SK-N-SH treated with all-trans-retinoic acid at 6 μM for 48 hours (cell line): ENCODE measurements at regions not wholly inside any gene's neighbourhood (a gene's known extent, or its start where the extent isn't known, plus 50 kb on each side); places are given as distances from the start of the nearest gene placed in this dataset.

Source experiments
- ATAC-seq: fragments of 200-7000 bp; cut with Tn5 transposase; 3 replicates; pipeline ENCODE4 v1.9.1; 2020; ENCODE audit warnings: mild to moderate bottlenecking, moderate library complexity
- ARNTL ChIP-seq: fragments of 450-650 bp; formaldehyde crosslinking; IDR thresholded peaks from 2 replicates; pipeline ENCODE4 v1.5.0; 2020; ENCODE audit warnings: low read depth, mild to moderate bottlenecking, moderate library complexity, borderline replicate concordance
- BACH2 ChIP-seq: fragments of 250-450 bp; sonication (Bioruptor Pico); IDR thresholded peaks from 2 replicates; pipeline ENCODE4 v1.9.0; 2021; ENCODE audit warnings: mild to moderate bottlenecking, borderline replicate concordance
- CREB5 ChIP-seq: fragments of 250-450 bp; sonication (Bioruptor Pico); IDR thresholded peaks from 2 replicates; pipeline ENCODE4 v1.5.1; 2020; ENCODE audit warnings: low read depth, mild to moderate bottlenecking, moderate library complexity
- CSDC2 ChIP-seq: fragments of 250-450 bp; sonication (Bioruptor Pico); IDR thresholded peaks from 2 replicates; pipeline ENCODE4 v1.5.0; 2020; ENCODE audit warnings: mild to moderate bottlenecking, moderate library complexity
- CSRNP3 ChIP-seq: fragments of 250-450 bp; sonication (Bioruptor Pico); IDR thresholded peaks from 2 replicates; pipeline ENCODE4 v1.5.1; 2021; ENCODE audit warnings: mild to moderate bottlenecking, moderate library complexity
- ESRRG ChIP-seq: fragments of 250-450 bp; sonication (Bioruptor Pico); IDR thresholded peaks from 2 replicates; pipeline ENCODE4 v1.6.1; 2021; ENCODE audit warnings: mild to moderate bottlenecking
- GLIS3 ChIP-seq: fragments of 250-450 bp; sonication (Bioruptor Pico); IDR thresholded peaks from 2 replicates; pipeline ENCODE4 v1.5.0; 2020; ENCODE audit warnings: mild to moderate bottlenecking, moderate library complexity
- ISL1 ChIP-seq: fragments of 250-450 bp; sonication (Bioruptor Pico); IDR thresholded peaks from 2 replicates; pipeline ENCODE4 v2.1.2; 2022; ENCODE audit warnings: mild to moderate bottlenecking, moderate library complexity
- OSR1 ChIP-seq: fragments of 250-450 bp; sonication (Bioruptor Pico); IDR thresholded peaks from 2 replicates; pipeline ENCODE4 v1.8.0; 2022; ENCODE audit warnings: moderate library complexity, mild to moderate bottlenecking, inconsistent platforms
- PATZ1 ChIP-seq: fragments of 250-450 bp; sonication (Bioruptor Pico); IDR thresholded peaks from 2 replicates; pipeline ENCODE4 v1.8.0; 2020; ENCODE audit warnings: mild to moderate bottlenecking, moderate library complexity, borderline replicate concordance
- PPARA ChIP-seq: fragments of 250-450 bp; sonication (Bioruptor Pico); IDR thresholded peaks from 2 replicates; pipeline ENCODE4 v1.5.0; 2020; ENCODE audit warnings: mild to moderate bottlenecking, borderline replicate concordance
- RARB ChIP-seq: fragments of 250-450 bp; sonication (Bioruptor Pico); IDR thresholded peaks from 2 replicates; pipeline ENCODE4 v1.8.0; 2021; ENCODE audit warnings: mild to moderate bottlenecking, moderate library complexity
- SNAI2 ChIP-seq: fragments of 250-450 bp; sonication (Bioruptor Pico); IDR thresholded peaks from 2 replicates; pipeline ENCODE4 v1.5.0; 2020; ENCODE audit warnings: mild to moderate bottlenecking, moderate library complexity
- TCF4 ChIP-seq: fragments of 250-450 bp; sonication (Bioruptor Pico); IDR thresholded peaks from 2 replicates; pipeline ENCODE4 v1.8.0; 2021; ENCODE audit warnings: mild to moderate bottlenecking, moderate library complexity, borderline replicate concordance
- TOX ChIP-seq: fragments of 250-450 bp; sonication (Bioruptor Pico); IDR thresholded peaks from 2 replicates; pipeline ENCODE4 v1.8.0; 2021; ENCODE audit warnings: mild to moderate bottlenecking, moderate library complexity, borderline replicate concordance
- TSHZ2 ChIP-seq: fragments of 250-450 bp; sonication (Bioruptor Pico); IDR thresholded peaks from 2 replicates; pipeline ENCODE4 v1.5.0; 2020; ENCODE audit warnings: mild to moderate bottlenecking, moderate library complexity
- ZC3H10 ChIP-seq: fragments of 250-450 bp; sonication (Bioruptor Pico); IDR thresholded peaks from 2 replicates; pipeline ENCODE4 v1.5.1; 2021; ENCODE audit warnings: mild to moderate bottlenecking, moderate library complexity
- ZFP3 ChIP-seq: fragments of 250-450 bp; sonication (Bioruptor Pico); IDR thresholded peaks from 2 replicates; pipeline ENCODE4 v1.5.0; 2020; ENCODE audit warnings: mild to moderate bottlenecking, moderate library complexity
- ZNF565 ChIP-seq: fragments of 450-650 bp; formaldehyde crosslinking; conservative IDR thresholded peaks from 2 replicates; pipeline ENCODE4 v1.5.0; 2020; ENCODE audit warnings: low read depth, mild to moderate bottlenecking, moderate library complexity
- ZNF70 ChIP-seq: fragments of 450-650 bp; formaldehyde crosslinking; IDR thresholded peaks from 2 replicates; pipeline ENCODE4 v1.5.0; 2020; ENCODE audit warnings: mild to moderate bottlenecking, moderate library complexity
- ZNF8 ChIP-seq: fragments of 450-650 bp; formaldehyde crosslinking; IDR thresholded peaks from 2 replicates; pipeline ENCODE4 v1.5.0; 2020; ENCODE audit warnings: mild to moderate bottlenecking, moderate library complexity

GRCh38 chr5:15263942-15264341 is 236.0 kb upstream of the FBXL7 start:
- no peak for ATAC-seq
- TF ChIP-seq TCF4 (CRISPR knock-in tag): no peak
- no peak for TF ChIP-seq BACH2
- TF ChIP-seq ZNF565 (CRISPR knock-in tag): no peak
- TF ChIP-seq ZNF70 (CRISPR knock-in tag): no peak
- no peak for TF ChIP-seq ZNF8 (CRISPR knock-in tag)
- TF ChIP-seq ARNTL (CRISPR knock-in tag): no peak
- TF ChIP-seq SNAI2: no peak
- TF ChIP-seq CSDC2: no peak
- TF ChIP-seq ESRRG (CRISPR knock-in tag): no peak
- no peak for TF ChIP-seq ISL1 (CRISPR knock-in tag)
- TF ChIP-seq PPARA: no peak
- no peak for TF ChIP-seq CSRNP3 (CRISPR knock-in tag)
- no peak for TF ChIP-seq RARB (CRISPR knock-in tag)
- TF ChIP-seq TSHZ2 (CRISPR knock-in tag): no peak
- no peak for TF ChIP-seq ZC3H10 (CRISPR knock-in tag)
- TF ChIP-seq PATZ1: no peak
- TF ChIP-seq GLIS3 (CRISPR knock-in tag): no peak
- TF ChIP-seq ZFP3: no peak
- TF ChIP-seq CREB5 (CRISPR knock-in tag): no peak

GRCh38 chr5:15263406-15263805 is 236.6 kb upstream of the FBXL7 start:
- TF ChIP-seq OSR1 (CRISPR knock-in tag) (no peak), ZNF70 (CRISPR knock-in tag) (no peak), TOX (CRISPR knock-in tag) (no peak), ZFP3 (no peak)
- TF ChIP-seq, all 23 proteins: peak for 0
- ATAC-seq: no peak

GRCh38 chr5:15261269-15261995 is 238.5 kb upstream of the FBXL7 start:
- no peak for TF ChIP-seq SNAI2
- no peak for ATAC-seq

- ATAC-seq: no peak
- no peak for TF ChIP-seq OSR1 (CRISPR knock-in tag)
- no peak for TF ChIP-seq CREB5 (CRISPR knock-in tag)
- no peak for TF ChIP-seq ESRRG (CRISPR knock-in tag)
- TF ChIP-seq TSHZ2 (CRISPR knock-in tag): no peak
- TF ChIP-seq TCF4 (CRISPR knock-in tag): no peak
- TF ChIP-seq ZNF8 (CRISPR knock-in tag): no peak
- TF ChIP-seq ZC3H10 (CRISPR knock-in tag): no peak
- no peak for TF ChIP-seq GLIS3 (CRISPR knock-in tag)
- TF ChIP-seq ISL1 (CRISPR knock-in tag): no peak
- TF ChIP-seq PPARA: no peak
- no peak for TF ChIP-seq ZNF565 (CRISPR knock-in tag)
- TF ChIP-seq SNAI2: no peak
- TF ChIP-seq ZNF70 (CRISPR knock-in tag): no peak
- no peak for TF ChIP-seq BACH2
- no peak for TF ChIP-seq RARB (CRISPR knock-in tag)
These were observed 239.4 kb upstream of the FBXL7 start for GRCh38 chr5:15260356-15261268.
